ENCODE measurements at regions not wholly inside any gene's neighbourhood (a gene's known extent, or its start where the extent isn't known, plus 50 kb on each side); places are given as distances from the start of the nearest gene placed in this dataset.

DNA sequence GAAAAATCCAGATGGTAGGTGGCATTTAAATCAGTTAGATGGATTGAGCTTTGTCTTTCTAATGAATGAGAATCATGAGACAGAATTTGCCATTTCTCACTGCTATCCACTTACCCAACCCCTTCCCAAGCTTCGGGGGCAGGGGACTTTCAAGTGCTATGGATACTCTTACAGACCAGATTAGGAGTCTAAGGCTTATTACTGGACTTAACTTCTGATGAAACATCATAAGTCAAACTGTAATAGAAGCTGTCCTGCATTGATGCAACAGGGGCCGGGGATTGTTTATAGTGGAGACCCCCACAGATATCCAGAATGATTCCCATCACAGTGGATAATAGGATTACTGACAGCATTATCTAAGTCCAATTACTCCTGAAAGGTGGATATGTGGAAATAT, 267.0 kb downstream of the NUF2 start:
- Histone ChIP-seq H3K27ac (ENCODE audit: extremely low read depth, low read depth, low read length) (no peak overlapping the region), H3K9me3 (replicated peaks; ENCODE audit: control insufficient read depth, insufficient read depth, low read depth, low read length) (0 out of 2 replicates have a peak, but pooled peaks cover 2% of the 10 kb centered on the region), H3K4me2 (ENCODE audit: insufficient read depth, low read length) (no peak overlapping the region), H3K4me1 (replicated peaks in 1 of 2; ENCODE audit: control insufficient read depth in 2 of 2, insufficient read depth in 2 of 2, low read length in 2 of 2) (no peaks in the 10 kb centered on the region), H3K36me3 (ENCODE audit: control insufficient read depth, insufficient read depth, low read length) (no peaks in the 10 kb centered on the region), H3K79me2 (ENCODE audit: control insufficient read depth, insufficient read depth, low read length) (no peaks in the 10 kb centered on the region), H4K20me1 (replicated peaks; ENCODE audit: control insufficient read depth, insufficient read depth, low read length) (no peaks in the 10 kb centered on the region), H3K9me1 (ENCODE audit: control insufficient read depth, insufficient read depth, low read length) (no peaks in the 10 kb centered on the region), H3K27me3 (ENCODE audit: control insufficient read depth in 2 of 2, insufficient read depth in 2 of 2, low read length in 2 of 2) (no peaks in the 10 kb centered on the region), H3K4me3 (no peak overlapping the region), H3K9ac (ENCODE audit: insufficient read depth in 1 of 2, low read depth in 2 of 2, low read length in 2 of 2) (no peak overlapping the region), H2AFZ (ENCODE audit: low read depth, low read length) (no peak overlapping the region)
- DNase-seq (ENCODE audit: extremely low read depth in 1 of 4, low spot score in 3 of 4) = no peak
- CTCF ChIA-PET (ENCODE audit: low intra/inter-chr PET ratio) = no interaction called here
- WGBS (ENCODE audit: insufficient coverage, low coverage, missing lambda C conversion rate) = 3% methylated on average over 2 of the region's 2 CpGs
- ATAC-seq = no peak
- intact Hi-C loops (cut with micrococcal nuclease) (no loop called here), in situ Hi-C loops (cut with MboI) (no loop called here)
- no peak for TF ChIP-seq MECOM (CRISPR knock-in tag; IDR thresholded peaks at IDR 0.05)
- TF ChIP-seq ZNF75A (CRISPR knock-in tag; IDR thresholded peaks at IDR 0.05) = no peak
- no peak for TF ChIP-seq GATAD2B (IDR thresholded peaks at IDR 0.05; ENCODE audit: borderline replicate concordance)
- no peak for TF ChIP-seq ILF3 (IDR thresholded peaks at IDR 0.05; ENCODE audit: borderline replicate concordance)
- TF ChIP-seq SNIP1 (IDR thresholded peaks at IDR 0.05; ENCODE audit: low read depth) = no peak
- no peak for TF ChIP-seq RBM25 (IDR thresholded peaks at IDR 0.05; ENCODE audit: low read depth, low read length, severe bottlenecking)
- TF ChIP-seq ESRRB (CRISPR knock-in tag; IDR thresholded peaks at IDR 0.05; ENCODE audit: borderline replicate concordance) = no peak
- TF ChIP-seq CEBPG (CRISPR knock-in tag; IDR thresholded peaks at IDR 0.05) = no peak
- no peak for TF ChIP-seq CEBPG (tag; conservative IDR thresholded peaks at IDR 0.05 in 1 of 2, IDR thresholded peaks at IDR 0.05 in 1 of 2)
- TF ChIP-seq HDAC3 (IDR thresholded peaks at IDR 0.05; ENCODE audit: borderline replicate concordance, partially characterized antibody) = no peak
- TF ChIP-seq ZNF12 (CRISPR knock-in tag; IDR thresholded peaks at IDR 0.05) = no peak
- TF ChIP-seq TCF7 (IDR thresholded peaks at IDR 0.05; ENCODE audit: borderline replicate concordance) = no peak
- POLR2A ChIA-PET = no interaction called here
- no TSS peak for BruUV-seq (replicated peaks)
- no peak for FAIRE-seq

Data from K562 (cell line).